ENCODE measurements at regions not wholly inside any gene's neighbourhood (a gene's known extent, or its start where the extent isn't known, plus 50 kb on each side); places are given as distances from the start of the nearest gene placed in this dataset.
A peak's percentile ranks its signal among the peaks of the same experiment; 100 is the strongest.

GRCh38 chr20:48354320-48354876 is 473.4 kb downstream of the PREX1 start:
- Histone ChIP-seq H2AFZ (replicated peaks) (no peak overlapping the region), H3K9ac (no peak overlapping the region), H3K79me2 (ENCODE audit: low read depth) (no peaks in the 10 kb centered on the region), H3K27ac (no peak overlapping the region), H3K4me1 (no peaks in the 10 kb centered on the region), H3K36me3 (no peaks in the 10 kb centered on the region), H3K9me3 (ENCODE audit: low read depth) (no peaks in the 10 kb centered on the region), H4K20me1 (ENCODE audit: low read depth) (no peaks in the 10 kb centered on the region), H3K4me2 (no peak overlapping the region), H3K4me3 (no peak overlapping the region), H3F3A (ENCODE audit: low read depth) (no peaks in the 10 kb centered on the region), H3K27me3 (no peaks in the 10 kb centered on the region)
- no peak overlapping the region for H3K4me3 Mint-ChIP-seq
- H3K9me3 Mint-ChIP-seq, result peaks cover 11% of the 10 kb centered on the region
- H3K4me1 Mint-ChIP-seq, result peaks cover 35% of the 10 kb centered on the region
- H3K27ac Mint-ChIP-seq, result no peak overlapping the region
- DNase-seq (ENCODE audit: low spot score), result no peak
- peaks cover 25% of the 10 kb centered on the region for H3K27me3 Mint-ChIP-seq (ENCODE audit: insufficient read depth, low read depth)
- H3K36me3 Mint-ChIP-seq, result peaks cover 3% of the 10 kb centered on the region
- no peak for TF ChIP-seq CTCF (IDR thresholded peaks at IDR 0.05)
- no peak for TF ChIP-seq EZH2phosphoT487 (IDR thresholded peaks at IDR 0.05)
- TF ChIP-seq EZH2 (IDR thresholded peaks at IDR 0.05), result no peak

- peak overlapping the region; percentile 1 for H3K4me3 Mint-ChIP-seq
- H3K27ac Mint-ChIP-seq, result peak overlapping the region; percentile 4
- Histone ChIP-seq H3K4me2 (no peak overlapping the region), H3K79me2 (ENCODE audit: low read depth) (no peaks in the 10 kb centered on the region), H3K9ac (no peak overlapping the region), H2AFZ (replicated peaks) (no peak overlapping the region), H3K4me1 (no peaks in the 10 kb centered on the region), H4K20me1 (ENCODE audit: low read depth) (no peaks in the 10 kb centered on the region), H3K27ac (no peak overlapping the region), H3K9me3 (ENCODE audit: low read depth) (no peaks in the 10 kb centered on the region), H3K27me3 (no peaks in the 10 kb centered on the region), H3F3A (ENCODE audit: low read depth) (no peaks in the 10 kb centered on the region), H3K36me3 (no peaks in the 10 kb centered on the region), H3K4me3 (no peak overlapping the region)
- H3K36me3 Mint-ChIP-seq, result peaks cover 3% of the 10 kb centered on the region
- peaks cover 11% of the 10 kb centered on the region for H3K9me3 Mint-ChIP-seq
- H3K4me1 Mint-ChIP-seq, result peaks cover 29% of the 10 kb centered on the region
- TF ChIP-seq EZH2phosphoT487 (IDR thresholded peaks at IDR 0.05), result no peak
- no peak for TF ChIP-seq EZH2 (IDR thresholded peaks at IDR 0.05)
- no peak for TF ChIP-seq CTCF (IDR thresholded peaks at IDR 0.05)
- no peak for DNase-seq (ENCODE audit: low spot score)
- H3K27me3 Mint-ChIP-seq (ENCODE audit: insufficient read depth, low read depth), result peaks cover 14% of the 10 kb centered on the region
Observed at GRCh38 chr20:48352628-48353027, 475.2 kb downstream of the PREX1 start.

- Mint-ChIP-seq H3K9me3 (peaks cover 11% of the 10 kb centered on the region), H3K27ac (no peak overlapping the region), H3K36me3 (peaks cover 3% of the 10 kb centered on the region), H3K4me1 (peaks cover 29% of the 10 kb centered on the region), H3K4me3 (peak overlapping the region; percentile 1), H3K27me3 (ENCODE audit: insufficient read depth, low read depth) (peaks cover 14% of the 10 kb centered on the region)
- Histone ChIP-seq H3K9me3 (ENCODE audit: low read depth) (no peaks in the 10 kb centered on the region), H3K36me3 (no peaks in the 10 kb centered on the region), H3K79me2 (ENCODE audit: low read depth) (no peaks in the 10 kb centered on the region), H3K4me1 (no peaks in the 10 kb centered on the region), H2AFZ (replicated peaks) (no peak overlapping the region), H3K9ac (no peak overlapping the region), H4K20me1 (ENCODE audit: low read depth) (no peaks in the 10 kb centered on the region), H3K4me3 (no peak overlapping the region), H3K27me3 (no peaks in the 10 kb centered on the region), H3K4me2 (no peak overlapping the region), H3F3A (ENCODE audit: low read depth) (no peaks in the 10 kb centered on the region), H3K27ac (no peak overlapping the region)
- TF ChIP-seq CTCF (IDR thresholded peaks at IDR 0.05), result no peak
- no peak for TF ChIP-seq EZH2phosphoT487 (IDR thresholded peaks at IDR 0.05)
- TF ChIP-seq EZH2 (IDR thresholded peaks at IDR 0.05), result no peak
- DNase-seq (ENCODE audit: low spot score), result no peak
Observed at GRCh38 chr20:48352042-48352441, 475.8 kb downstream of the PREX1 start.
